H9 (cell line): ENCODE measurements at regions not wholly inside any gene's neighbourhood (a gene's known extent, or its start where the extent isn't known, plus 50 kb on each side); places are given as distances from the start of the nearest gene placed in this dataset.

Experiments
- DNase-seq: peaks from one replicate; pipeline ENCODE4 v3.0.0-alpha.2; 2017
- H2AFZ ChIP-seq: one replicate; pipeline ENCODE4 v1.6.1; 2013; ENCODE audit warnings: mild to moderate bottlenecking, low read length, control low read depth, moderate library complexity
- H2AK5ac ChIP-seq: 2 replicates; pipeline ENCODE4 v1.6.1; 2013; ENCODE audit warnings: low read length, control low read depth, mixed read lengths; ENCODE audit not compliant: insufficient read length
- H2BK120ac ChIP-seq: one replicate; pipeline ENCODE4 v1.6.1; 2013; ENCODE audit warnings: low read depth, mild to moderate bottlenecking, low read length, control low read depth, inconsistent platforms; ENCODE audit not compliant: poor library complexity, severe bottlenecking
- H2BK12ac ChIP-seq: 2 replicates; pipeline ENCODE4 v1.6.1; 2013; ENCODE audit warnings: low read length, control low read depth, mixed read lengths, low read depth; ENCODE audit not compliant: insufficient read length
- H2BK15ac ChIP-seq: 2 replicates; pipeline ENCODE4 v1.6.1; 2013; ENCODE audit warnings: low read depth, low read length, control low read depth
- H2BK20ac ChIP-seq: one replicate; pipeline ENCODE4 v1.6.1; 2013; ENCODE audit warnings: low read depth, mild to moderate bottlenecking, low read length, control low read depth, inconsistent platforms; ENCODE audit not compliant: poor library complexity, severe bottlenecking
- H2BK5ac ChIP-seq: 2 replicates; pipeline ENCODE4 v1.6.1; 2013; ENCODE audit warnings: low read length, control low read depth, mixed read lengths; ENCODE audit not compliant: insufficient read length
- H3K14ac ChIP-seq: 2 replicates; pipeline ENCODE4 v1.6.1; 2013; ENCODE audit warnings: low read length, control low read depth; ENCODE audit not compliant: insufficient read depth
- H3K18ac ChIP-seq: 2 replicates; pipeline ENCODE4 v1.6.1; 2013; ENCODE audit warnings: low read depth, mild to moderate bottlenecking, mixed read lengths, low read length, control low read depth; ENCODE audit not compliant: insufficient read length
- H3K23ac ChIP-seq: 2 replicates; pipeline ENCODE4 v1.6.1; 2013; ENCODE audit warnings: low read length, control low read depth, mixed read lengths, low read depth; ENCODE audit not compliant: insufficient read length
- H3K23me2 ChIP-seq: 2 replicates; pipeline ENCODE4 v1.6.1; 2013; ENCODE audit warnings: low read depth, mild to moderate bottlenecking, mixed read lengths, low read length, control low read depth; ENCODE audit not compliant: insufficient read length, poor library complexity, severe bottlenecking
- H3K27ac ChIP-seq: 2 replicates; pipeline ENCODE4 v1.5.1; 2013; ENCODE audit warnings: low read length, control low read depth, mixed read lengths, low read depth; ENCODE audit not compliant: insufficient read length
- H3K27me3 ChIP-seq: 2 replicates; pipeline ENCODE4 v1.6.1; 2013; ENCODE audit warnings: low read length, control low read depth, inconsistent platforms; ENCODE audit not compliant: insufficient read depth
- H3K4ac ChIP-seq: 2 replicates; pipeline ENCODE4 v1.6.1; 2013; ENCODE audit warnings: low read depth, mild to moderate bottlenecking, control low read depth, inconsistent platforms, low read length, moderate library complexity
- H3K4me1 ChIP-seq: 2 replicates; pipeline ENCODE4 v1.6.1; 2013; ENCODE audit warnings: low read length, control low read depth, inconsistent platforms; ENCODE audit not compliant: insufficient read depth
- H3K4me2 ChIP-seq: 2 replicates; pipeline ENCODE4 v1.6.1; 2013; ENCODE audit warnings: low read length, control low read depth, mixed read lengths; ENCODE audit not compliant: insufficient read length, insufficient read depth
- H3K56ac ChIP-seq: 2 replicates; pipeline ENCODE4 v1.6.1; 2013; ENCODE audit warnings: low read depth, mild to moderate bottlenecking, mixed read lengths, low read length, control low read depth; ENCODE audit not compliant: insufficient read length
- H3K79me1 ChIP-seq: 2 replicates; pipeline ENCODE4 v1.6.1; 2013; ENCODE audit warnings: low read depth, mild to moderate bottlenecking, moderate library complexity, low read length, control low read depth, inconsistent platforms; ENCODE audit not compliant: insufficient read depth, poor library complexity, severe bottlenecking
- H3K79me2 ChIP-seq: 2 replicates; pipeline ENCODE4 v1.6.1; 2013; ENCODE audit warnings: low read length, control low read depth, inconsistent platforms; ENCODE audit not compliant: insufficient read depth
- H3K9ac ChIP-seq: 2 replicates; pipeline ENCODE4 v1.6.1; 2013; ENCODE audit warnings: low read length, control low read depth, mixed read lengths; ENCODE audit not compliant: insufficient read length; ENCODE audit errors: extremely low read depth
- H3K9me3 ChIP-seq: one replicate; pipeline ENCODE4 v1.6.1; 2013; ENCODE audit warnings: low read depth, low read length, inconsistent platforms; ENCODE audit not compliant: control insufficient read depth
- H3T11ph ChIP-seq: one replicate; pipeline ENCODE4 v1.6.1; 2013; ENCODE audit warnings: mild to moderate bottlenecking, low read length, control low read depth, inconsistent platforms
- H4K20me1 ChIP-seq: one replicate; pipeline ENCODE4 v1.6.1; 2013; ENCODE audit not compliant: control insufficient read depth, insufficient read length, insufficient read depth
- H4K5ac ChIP-seq: 2 replicates; pipeline ENCODE4 v1.6.1; 2013; ENCODE audit warnings: low read depth, mild to moderate bottlenecking, mixed read lengths, low read length, control low read depth; ENCODE audit not compliant: insufficient read length
- H4K8ac ChIP-seq: replicated peaks from 2 replicates; pipeline ENCODE4 v1.6.1; 2013; ENCODE audit warnings: low read length, control low read depth, mixed read lengths, low read depth; ENCODE audit not compliant: insufficient read length
- H4K91ac ChIP-seq: 2 replicates; pipeline ENCODE4 v1.6.1; 2013; ENCODE audit warnings: low read depth, mild to moderate bottlenecking, moderate library complexity, mixed read lengths, low read length, control low read depth; ENCODE audit not compliant: insufficient read length
- H3K27ac Mint-ChIP-seq, 3 experiments: 2 replicates in 2 of 3; 3 replicates in 1 of 3; pipeline ENCODE4 v1.8.0; 2020 to 2021; ENCODE audit warnings: mixed read lengths in 3 of 3, mild to moderate bottlenecking in 1 of 3, moderate library complexity in 1 of 3
- H3K27me3 Mint-ChIP-seq: 2 replicates; pipeline ENCODE4 v1.8.0; 2021; ENCODE audit warnings: low read depth, mild to moderate bottlenecking, moderate library complexity, mixed read lengths
- H3K36me3 Mint-ChIP-seq, 3 experiments: 2 replicates in 2 of 3; 3 replicates in 1 of 3; pipeline ENCODE4 v1.8.0; 2020 to 2021; ENCODE audit warnings: low read depth in 3 of 3, mixed read lengths in 3 of 3; ENCODE audit not compliant: insufficient read depth in 1 of 3
- H3K4me1 Mint-ChIP-seq, 2 experiments: 2 replicates each; pipeline ENCODE4 v1.8.0; 2020; ENCODE audit warnings: mixed read lengths in 2 of 2
- H3K4me3 Mint-ChIP-seq, 2 experiments: 2 replicates in 1 of 2; 3 replicates in 1 of 2; pipeline ENCODE4 v1.8.0; 2020 to 2021; ENCODE audit warnings: mild to moderate bottlenecking in 2 of 2, mixed read lengths in 2 of 2, moderate library complexity in 1 of 2
- H3K9me3 Mint-ChIP-seq, 2 experiments: 2 replicates in 1 of 2; 3 replicates in 1 of 2; pipeline ENCODE4 v1.8.0; 2020; ENCODE audit warnings: mild to moderate bottlenecking in 2 of 2, mixed read lengths in 2 of 2, moderate library complexity in 1 of 2
- WGBS: extraction: QIAGEN DNeasy Blood & Tissue Kit; methylation state at CpG from one replicate; pipeline ENCODE4 v1.1.7; 2013; ENCODE audit warnings: missing lambda C conversion rate, low lambda C conversion rate, mixed read lengths; ENCODE audit not compliant: insufficient read length; ENCODE audit errors: extremely low coverage; 5-methylcytosine and 5-hydroxymethylcytosine counted together
- TF ChIP-seq, protein P1 (sequence below): fragments of 200-600 bp; sonication (generic); conservative IDR thresholded peaks from 3 replicates; pipeline ENCODE4 v1.8.0; 2021; ENCODE audit warnings: antibody characterized with exemption, mild to moderate bottlenecking

DNA sequence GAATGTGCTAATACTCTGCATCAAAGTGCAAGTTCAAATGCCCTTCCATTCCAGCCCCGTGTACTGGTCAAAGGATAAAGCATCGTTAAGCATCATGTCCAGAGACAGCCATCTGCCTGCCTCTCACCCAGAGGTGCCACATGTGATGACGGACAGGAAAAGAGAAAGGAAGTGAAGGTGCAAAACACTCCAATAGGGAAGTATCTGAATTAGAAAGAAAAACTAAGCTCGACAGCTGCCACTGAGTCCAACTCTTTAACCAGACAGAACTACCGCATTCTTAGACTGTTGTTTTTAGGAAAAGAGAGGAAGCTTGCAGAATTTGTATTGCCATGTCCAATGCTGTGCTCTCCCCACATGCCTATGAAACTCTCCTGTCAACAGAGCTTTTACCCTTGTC lies 465.0 kb upstream of the SOX5 start:
- Mint-ChIP-seq H3K4me1 (peaks cover 21 to 22% of the 10 kb centered on the region in 2 experiments), H3K27ac (peak overlapping the region in 1 of 3 experiments; percentile 72; a peak in 2 of 7 replicates), H3K9me3 (no peaks in the 10 kb centered on the region), H3K36me3 (peaks cover 0 to 5% (median 3%) of the 10 kb centered on the region in 3 experiments; a peak in 2 of 7 replicates), H3K27me3 (no peaks in the 10 kb centered on the region), H3K4me3 (no peak overlapping the region)
- H3K56ac ChIP-seq: no peak overlapping the region
- TF ChIP-seq, protein P1, sequence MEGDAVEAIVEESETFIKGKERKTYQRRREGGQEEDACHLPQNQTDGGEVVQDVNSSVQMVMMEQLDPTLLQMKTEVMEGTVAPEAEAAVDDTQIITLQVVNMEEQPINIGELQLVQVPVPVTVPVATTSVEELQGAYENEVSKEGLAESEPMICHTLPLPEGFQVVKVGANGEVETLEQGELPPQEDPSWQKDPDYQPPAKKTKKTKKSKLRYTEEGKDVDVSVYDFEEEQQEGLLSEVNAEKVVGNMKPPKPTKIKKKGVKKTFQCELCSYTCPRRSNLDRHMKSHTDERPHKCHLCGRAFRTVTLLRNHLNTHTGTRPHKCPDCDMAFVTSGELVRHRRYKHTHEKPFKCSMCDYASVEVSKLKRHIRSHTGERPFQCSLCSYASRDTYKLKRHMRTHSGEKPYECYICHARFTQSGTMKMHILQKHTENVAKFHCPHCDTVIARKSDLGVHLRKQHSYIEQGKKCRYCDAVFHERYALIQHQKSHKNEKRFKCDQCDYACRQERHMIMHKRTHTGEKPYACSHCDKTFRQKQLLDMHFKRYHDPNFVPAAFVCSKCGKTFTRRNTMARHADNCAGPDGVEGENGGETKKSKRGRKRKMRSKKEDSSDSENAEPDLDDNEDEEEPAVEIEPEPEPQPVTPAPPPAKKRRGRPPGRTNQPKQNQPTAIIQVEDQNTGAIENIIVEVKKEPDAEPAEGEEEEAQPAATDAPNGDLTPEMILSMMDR: no peak
- peaks cover 8% of the 10 kb centered on the region for H3K4me1 ChIP-seq
- no peak overlapping the region for H3K18ac ChIP-seq
- H2BK120ac ChIP-seq: no peak overlapping the region
- no peak overlapping the region for H3K4ac ChIP-seq
- H3K9me3 ChIP-seq: no peaks in the 10 kb centered on the region
- no peak overlapping the region for H2BK20ac ChIP-seq
- H4K5ac ChIP-seq: no peak overlapping the region
- no peak overlapping the region for H2AK5ac ChIP-seq
- H3K79me1 ChIP-seq: no peaks in the 10 kb centered on the region
- H3T11ph ChIP-seq: no peak overlapping the region
- H3K23me2 ChIP-seq: no peaks in the 10 kb centered on the region
- no CpG with 5 or more reads among the region's 5 CpGs for WGBS
- H4K91ac ChIP-seq: no peak overlapping the region
- no peak overlapping the region for H3K23ac ChIP-seq
- H2BK15ac ChIP-seq: no peak overlapping the region
- DNase-seq: no peak
- H4K20me1 ChIP-seq: no peaks in the 10 kb centered on the region
- no peak overlapping the region for H3K4me2 ChIP-seq
- no peak overlapping the region for H3K27ac ChIP-seq
- H4K8ac ChIP-seq: no peak overlapping the region
- no peaks in the 10 kb centered on the region for H3K27me3 ChIP-seq
- no peaks in the 10 kb centered on the region for H3K79me2 ChIP-seq
- no peak overlapping the region for H2BK12ac ChIP-seq
- H3K9ac ChIP-seq: no peak overlapping the region
- H3K14ac ChIP-seq: no peak overlapping the region
- H2BK5ac ChIP-seq: no peak overlapping the region
- no peak overlapping the region for H2AFZ ChIP-seq
